Ascending aorta (tissue), 2 donors: ENCODE measurements at regions not wholly inside any gene's neighbourhood (a gene's known extent, or its start where the extent isn't known, plus 50 kb on each side); places are given as distances from the start of the nearest gene placed in this dataset.

Experiments
- DNase-seq, 2 donors: peaks; one replicate each; pipeline ENCODE4 v3.0.0-alpha.2; 2019; ENCODE audit warnings: low spot score in 2 of 2
- H3K27ac ChIP-seq, 2 donors: fragments of 200-600 bp; sonication (generic); one replicate each; pipeline ENCODE4 v1.5.1; 2016 to 2017; ENCODE audit warnings: mild to moderate bottlenecking in 1 of 2
- H3K27me3 ChIP-seq: fragments of 200-600 bp; sonication (generic); one replicate; pipeline ENCODE4 v1.5.1; 2017
- H3K36me3 ChIP-seq, 2 donors: fragments of 200-600 bp; sonication (generic); one replicate each; pipeline ENCODE4 v1.5.1; 2016
- H3K4me1 ChIP-seq, 2 donors: fragments of 200-600 bp; sonication (generic); one replicate each; pipeline ENCODE4 v1.5.1; 2016 to 2017; ENCODE audit warnings: mild to moderate bottlenecking in 1 of 2
- H3K4me3 ChIP-seq, 2 donors: fragments of 200-600 bp; sonication (generic); one replicate each; pipeline ENCODE4 v1.5.1; 2016 to 2017; ENCODE audit warnings: mild to moderate bottlenecking in 1 of 2
- H3K9me3 ChIP-seq, 2 donors: fragments of 200-600 bp; sonication (generic); one replicate each; pipeline ENCODE4 v1.5.1; 2016
- intact Hi-C: fragments of 100-400 bp; cut with DNase I; formaldehyde crosslinking; loops from one replicate; pipeline ENCODE4 v1.15.1; 2023
- TF ChIP-seq, protein P1 (sequence below), 3 experiments: fragments of 200-600 bp in 2 of 3; fragments of 450-650 bp in 1 of 3; sonication (generic) in 2 of 3; IDR thresholded peaks; one replicate each; pipeline ENCODE4 v1.5.1; 2016 to 2019; ENCODE audit warnings: antibody characterized with exemption in 3 of 3, mild to moderate bottlenecking in 1 of 3, moderate library complexity in 1 of 3

DNA sequence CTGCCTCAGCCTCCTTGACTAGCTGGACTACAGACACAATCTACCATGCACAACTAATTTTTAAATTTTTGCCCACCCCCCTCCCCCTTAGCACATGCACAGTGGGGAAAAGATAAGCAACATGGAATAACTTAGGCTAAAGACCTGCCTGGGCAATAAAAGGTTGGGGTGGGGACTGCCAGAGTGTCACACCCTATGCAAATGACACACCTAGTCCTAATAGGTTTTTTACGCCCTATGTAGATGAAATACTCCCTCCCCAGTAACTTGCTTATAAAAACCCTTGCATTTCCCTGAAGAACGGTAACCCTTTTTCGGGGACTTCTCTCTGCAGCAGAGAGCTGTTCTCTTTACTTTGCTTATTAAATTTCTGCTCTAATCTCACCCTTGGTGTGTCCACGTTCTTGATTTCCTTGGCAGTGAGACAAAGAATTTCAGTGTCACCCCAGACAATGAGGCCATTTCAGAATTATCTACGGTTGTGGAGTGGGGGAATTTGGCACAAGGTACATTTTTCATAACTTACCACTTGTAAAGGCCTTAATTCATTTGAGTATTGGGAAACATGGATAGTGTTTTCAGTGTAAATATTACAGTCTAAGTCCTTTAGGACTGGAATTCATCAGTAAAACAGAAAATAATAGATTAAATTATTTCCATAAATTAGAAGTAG, 109.2 kb downstream of the NOL4 start:
- intact Hi-C loops: no loop called here
- TF ChIP-seq, protein P1, sequence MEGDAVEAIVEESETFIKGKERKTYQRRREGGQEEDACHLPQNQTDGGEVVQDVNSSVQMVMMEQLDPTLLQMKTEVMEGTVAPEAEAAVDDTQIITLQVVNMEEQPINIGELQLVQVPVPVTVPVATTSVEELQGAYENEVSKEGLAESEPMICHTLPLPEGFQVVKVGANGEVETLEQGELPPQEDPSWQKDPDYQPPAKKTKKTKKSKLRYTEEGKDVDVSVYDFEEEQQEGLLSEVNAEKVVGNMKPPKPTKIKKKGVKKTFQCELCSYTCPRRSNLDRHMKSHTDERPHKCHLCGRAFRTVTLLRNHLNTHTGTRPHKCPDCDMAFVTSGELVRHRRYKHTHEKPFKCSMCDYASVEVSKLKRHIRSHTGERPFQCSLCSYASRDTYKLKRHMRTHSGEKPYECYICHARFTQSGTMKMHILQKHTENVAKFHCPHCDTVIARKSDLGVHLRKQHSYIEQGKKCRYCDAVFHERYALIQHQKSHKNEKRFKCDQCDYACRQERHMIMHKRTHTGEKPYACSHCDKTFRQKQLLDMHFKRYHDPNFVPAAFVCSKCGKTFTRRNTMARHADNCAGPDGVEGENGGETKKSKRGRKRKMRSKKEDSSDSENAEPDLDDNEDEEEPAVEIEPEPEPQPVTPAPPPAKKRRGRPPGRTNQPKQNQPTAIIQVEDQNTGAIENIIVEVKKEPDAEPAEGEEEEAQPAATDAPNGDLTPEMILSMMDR (IDR thresholded peaks at IDR 0.05): no peak
- no peaks in the 10 kb centered on the region for H3K4me1 ChIP-seq

DNA sequence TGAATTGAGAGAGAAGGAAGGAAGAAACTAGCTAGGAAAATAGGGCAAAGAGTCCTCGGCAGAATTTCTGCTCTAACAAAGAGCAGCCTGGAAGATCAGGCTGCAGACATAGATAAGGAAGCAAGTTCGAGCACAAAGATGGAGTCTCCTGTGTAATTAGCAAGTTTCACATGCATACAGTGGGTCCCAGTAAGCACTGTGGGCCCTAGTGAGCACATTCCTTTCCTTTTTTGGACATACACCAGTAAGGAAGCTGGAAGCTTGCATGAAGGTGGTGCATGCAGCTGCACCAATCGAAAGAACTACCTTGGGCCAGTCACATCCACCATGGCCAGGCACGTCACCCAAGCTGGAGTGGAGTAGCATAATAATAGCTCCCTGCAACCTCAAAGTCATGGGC, 109.7 kb downstream of the NOL4 start:
- TF ChIP-seq, protein P1 (IDR thresholded peaks at IDR 0.05): no peak
- DNase-seq: no peak
- intact Hi-C loops: no loop called here
- Histone ChIP-seq H3K4me3 (no peak overlapping the region), H3K27me3 (no peaks in the 10 kb centered on the region), H3K27ac (no peak overlapping the region), H3K36me3 (no peaks in the 10 kb centered on the region), H3K4me1 (no peaks in the 10 kb centered on the region), H3K9me3 (no peaks in the 10 kb centered on the region)

More for the DNA sequence above, 109.2 kb downstream of the NOL4 start:
- Histone ChIP-seq H3K27me3 (no peaks in the 10 kb centered on the region), H3K27ac (no peak overlapping the region), H3K4me3 (no peak overlapping the region), H3K36me3 (no peaks in the 10 kb centered on the region), H3K9me3 (no peaks in the 10 kb centered on the region)
- DNase-seq: no peak

DNA sequence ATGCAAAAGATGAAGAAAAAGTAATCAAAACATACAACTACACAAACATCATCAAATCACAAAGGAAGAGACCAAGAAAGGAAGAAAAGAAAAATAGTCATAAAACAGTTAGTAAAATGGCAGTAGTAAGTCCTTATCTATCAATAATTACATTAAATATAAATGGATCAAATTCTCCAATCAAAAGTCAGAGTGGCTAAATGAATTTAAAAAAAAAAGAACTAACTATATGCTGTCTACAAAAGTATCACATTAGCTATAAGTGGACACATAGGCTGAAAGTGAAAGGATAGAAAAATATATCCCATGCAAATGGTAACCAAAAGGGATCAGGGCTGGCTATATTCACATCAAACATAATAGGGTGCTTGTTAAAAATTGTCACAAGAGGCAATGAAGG, 116.5 kb downstream of the NOL4 start:
- Histone ChIP-seq H3K4me3 (no peak overlapping the region), H3K27ac (no peak overlapping the region), H3K4me1 (no peaks in the 10 kb centered on the region), H3K9me3 (no peaks in the 10 kb centered on the region), H3K36me3 (no peaks in the 10 kb centered on the region), H3K27me3 (no peaks in the 10 kb centered on the region)
- TF ChIP-seq, protein P1 (IDR thresholded peaks at IDR 0.05): no peak
- intact Hi-C loops: no loop called here
- DNase-seq: no peak

DNA sequence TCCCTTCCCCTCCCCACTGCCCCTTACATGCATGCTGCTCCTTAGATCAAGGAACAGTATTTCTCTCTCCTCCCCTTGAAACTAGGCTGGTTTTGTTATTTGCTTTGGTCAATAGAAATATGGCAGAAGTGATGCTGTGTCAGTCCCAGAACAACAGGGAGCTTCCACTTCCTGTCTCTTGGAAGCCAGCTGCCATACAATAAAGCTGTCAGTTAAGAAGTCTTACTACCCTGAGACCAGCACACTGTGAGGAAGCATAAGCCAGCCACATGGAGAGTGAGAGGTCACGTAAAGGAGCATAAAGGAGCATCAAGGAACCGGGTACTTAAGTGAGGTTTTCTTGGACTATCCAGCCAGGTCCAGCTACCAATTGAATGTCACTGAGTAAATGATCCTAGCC, 126.6 kb downstream of the NOL4 start:
- intact Hi-C loops: no loop called here
- no peak overlapping the region for H3K4me3 ChIP-seq

DNA sequence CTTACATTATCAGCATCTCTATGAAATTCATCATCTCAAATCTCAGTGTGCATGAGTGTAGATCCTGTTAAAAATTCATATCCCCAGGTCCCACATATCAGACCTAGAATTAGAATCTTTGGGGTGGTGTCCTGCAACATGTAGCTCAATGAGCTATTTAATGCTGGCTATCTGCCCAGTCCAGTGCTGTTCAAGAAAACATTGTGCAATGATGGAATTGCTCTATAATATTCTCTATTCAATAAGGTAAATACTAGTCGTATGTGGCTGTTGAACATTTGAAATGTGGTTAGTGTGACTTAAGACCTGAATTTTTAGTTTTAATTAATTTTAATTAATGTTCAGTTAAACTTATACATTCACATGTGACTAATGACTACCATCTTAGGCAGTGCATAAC, 127.4 kb downstream of the NOL4 start:
- no peaks in the 10 kb centered on the region for H3K4me1 ChIP-seq
- DNase-seq: no peak
- H3K9me3 ChIP-seq: no peaks in the 10 kb centered on the region
- H3K27ac ChIP-seq: no peak overlapping the region
- H3K4me3 ChIP-seq: no peak overlapping the region
- TF ChIP-seq, protein P1 (IDR thresholded peaks at IDR 0.05): no peak
- H3K36me3 ChIP-seq: no peaks in the 10 kb centered on the region
- intact Hi-C loops: no loop called here
- H3K27me3 ChIP-seq: no peaks in the 10 kb centered on the region

More for the DNA sequence above, 126.6 kb downstream of the NOL4 start:
- DNase-seq: no peak
- no peaks in the 10 kb centered on the region for H3K9me3 ChIP-seq
- H3K36me3 ChIP-seq: no peaks in the 10 kb centered on the region
- TF ChIP-seq, protein P1 (IDR thresholded peaks at IDR 0.05): no peak
- H3K27me3 ChIP-seq: no peaks in the 10 kb centered on the region
- H3K4me1 ChIP-seq: no peaks in the 10 kb centered on the region
- H3K27ac ChIP-seq: no peak overlapping the region

DNA sequence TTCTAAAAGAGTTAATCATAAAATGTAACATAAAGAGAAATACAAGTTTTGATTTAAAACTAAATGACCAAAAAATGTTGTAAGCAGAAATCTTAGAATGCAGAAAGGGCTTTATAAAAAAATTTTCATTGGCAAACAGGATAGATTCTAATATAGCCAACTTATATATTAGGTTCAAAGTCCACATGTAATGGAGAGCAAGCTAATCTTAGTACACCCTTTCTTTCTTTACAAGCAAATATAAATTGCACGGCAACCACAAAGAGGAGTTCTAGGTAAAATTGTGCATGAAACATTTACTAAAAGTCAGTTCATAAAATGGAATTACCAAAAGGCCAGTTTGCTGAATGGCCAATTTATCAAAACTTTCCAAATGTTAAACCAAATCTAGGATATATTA, 130.6 kb downstream of the NOL4 start:
- no peak overlapping the region for H3K4me3 ChIP-seq
- DNase-seq: no peak
- no peaks in the 10 kb centered on the region for H3K27me3 ChIP-seq
- intact Hi-C loops: no loop called here
- no peak overlapping the region for H3K27ac ChIP-seq
- H3K4me1 ChIP-seq: no peaks in the 10 kb centered on the region
- no peaks in the 10 kb centered on the region for H3K36me3 ChIP-seq
- TF ChIP-seq, protein P1 (IDR thresholded peaks at IDR 0.05): no peak
- H3K9me3 ChIP-seq: no peaks in the 10 kb centered on the region
